ENCODE measurements at regions not wholly inside any gene's neighbourhood (a gene's known extent, or its start where the extent isn't known, plus 50 kb on each side); places are given as distances from the start of the nearest gene placed in this dataset.
"Not testable (repeated sequence)": the region's sequence is repeated elsewhere in the genome, so short reads cannot be mapped to it uniquely, and the experiment has no call there.

GRCh38 chr14:43085819-43086218, 1421.3 kb downstream of the FSCB start:
- no peak for DNase-seq (ENCODE audit: low read depth in 2 of 2)

- DNase-seq (ENCODE audit: low read depth in 2 of 2), result not testable (repeated sequence)
Observed at GRCh38 chr14:43067372-43067771, 1439.7 kb downstream of the FSCB start.

- no peak for DNase-seq (ENCODE audit: low read depth in 2 of 2)
Observed at GRCh38 chr14:43056106-43056505, 1449.4 kb downstream of the LRFN5 start.

GRCh38 chr14:43052897-43053296, 1446.2 kb downstream of the LRFN5 start:
- DNase-seq (ENCODE audit: low read depth in 2 of 2), result no peak

- no peak for DNase-seq (ENCODE audit: low read depth in 2 of 2)
Observed at GRCh38 chr14:43043850-43044249, 1437.2 kb downstream of the LRFN5 start.

- no peak for DNase-seq (ENCODE audit: low read depth in 2 of 2)
Observed at GRCh38 chr14:43042408-43042807, 1435.7 kb downstream of the LRFN5 start.

GRCh38 chr14:43041976-43042375, 1435.3 kb downstream of the LRFN5 start:
- no peak for DNase-seq (ENCODE audit: low read depth in 2 of 2)

- no peak for DNase-seq (ENCODE audit: low read depth in 2 of 2)
Observed at GRCh38 chr14:43041207-43041606, 1434.5 kb downstream of the LRFN5 start.

- no peak for DNase-seq (ENCODE audit: low read depth in 2 of 2)
Observed at GRCh38 chr14:43039881-43040280, 1433.2 kb downstream of the LRFN5 start.

GRCh38 chr14:43031598-43031997, 1424.9 kb downstream of the LRFN5 start:
- DNase-seq (ENCODE audit: low read depth in 2 of 2), result no peak

- DNase-seq (ENCODE audit: low read depth in 2 of 2), result no peak
Observed at GRCh38 chr14:43022094-43022800, 1415.6 kb downstream of the LRFN5 start.

- no peak for DNase-seq (ENCODE audit: low read depth in 2 of 2)
Observed at GRCh38 chr14:43019826-43020225, 1413.2 kb downstream of the LRFN5 start.

GRCh38 chr14:43014338-43014737, 1407.7 kb downstream of the LRFN5 start:
- no peak for DNase-seq (ENCODE audit: low read depth in 2 of 2)

GRCh38 chr14:43012817-43013216, 1406.1 kb downstream of the LRFN5 start:
- no peak for DNase-seq (ENCODE audit: low read depth in 2 of 2)

GRCh38 chr14:43005807-43006206, 1399.1 kb downstream of the LRFN5 start:
- no peak for DNase-seq (ENCODE audit: low read depth in 2 of 2)

GRCh38 chr14:43003845-43004244, 1397.2 kb downstream of the LRFN5 start:
- no peak for DNase-seq (ENCODE audit: low read depth in 2 of 2)

GRCh38 chr14:43001731-43002130, 1395.1 kb downstream of the LRFN5 start:
- DNase-seq (ENCODE audit: low read depth in 2 of 2), result no peak

- no peak for DNase-seq (ENCODE audit: low read depth in 2 of 2)
Observed at GRCh38 chr14:42994051-42994736, 1387.5 kb downstream of the LRFN5 start.

- no peak for DNase-seq (ENCODE audit: low read depth in 2 of 2)
Observed at GRCh38 chr14:42992930-42993329, 1386.3 kb downstream of the LRFN5 start.

GRCh38 chr14:42980419-42980818, 1373.7 kb downstream of the LRFN5 start:
- no peak for DNase-seq (ENCODE audit: low read depth in 2 of 2)

- DNase-seq (ENCODE audit: low read depth in 2 of 2), result not testable (repeated sequence)
Observed at GRCh38 chr14:42973171-42973570, 1366.5 kb downstream of the LRFN5 start.

- DNase-seq (ENCODE audit: low read depth in 2 of 2), result no peak
Observed at GRCh38 chr14:42965512-42965911, 1358.8 kb downstream of the LRFN5 start.

GRCh38 chr14:42961509-42961908, 1354.8 kb downstream of the LRFN5 start:
- DNase-seq (ENCODE audit: low read depth in 2 of 2), result no peak

Measured in stimulated activated CD4-positive, alpha-beta T cell treated with anti-CD3 and anti-CD28 coated beads, Interleukin-4, amount 100 ng/mL, for 48 hours (primary cell).